SU-DHL-6 (cell line): ENCODE measurements at regions not wholly inside any gene's neighbourhood (a gene's known extent, or its start where the extent isn't known, plus 50 kb on each side); places are given as distances from the start of the nearest gene placed in this dataset.

Experiments
- CTCF ChIP-seq: fragments of 200-600 bp; sonication (generic); IDR thresholded peaks from one replicate; pipeline ENCODE4 v1.5.1; 2017; ENCODE audit warnings: antibody characterized with exemption, mild to moderate bottlenecking, low read length, moderate library complexity; ENCODE audit not compliant: insufficient read depth, poor library complexity, severe bottlenecking
- EZH2phosphoT487 ChIP-seq: fragments of 200-600 bp; sonication (generic), shearing (Covaris generic); conservative IDR thresholded peaks from 2 replicates; pipeline ENCODE4 v1.6.1; 2018; ENCODE audit warnings: mild to moderate bottlenecking, antibody characterized with exemption, low read length, moderate library complexity, mixed read lengths

DNA sequence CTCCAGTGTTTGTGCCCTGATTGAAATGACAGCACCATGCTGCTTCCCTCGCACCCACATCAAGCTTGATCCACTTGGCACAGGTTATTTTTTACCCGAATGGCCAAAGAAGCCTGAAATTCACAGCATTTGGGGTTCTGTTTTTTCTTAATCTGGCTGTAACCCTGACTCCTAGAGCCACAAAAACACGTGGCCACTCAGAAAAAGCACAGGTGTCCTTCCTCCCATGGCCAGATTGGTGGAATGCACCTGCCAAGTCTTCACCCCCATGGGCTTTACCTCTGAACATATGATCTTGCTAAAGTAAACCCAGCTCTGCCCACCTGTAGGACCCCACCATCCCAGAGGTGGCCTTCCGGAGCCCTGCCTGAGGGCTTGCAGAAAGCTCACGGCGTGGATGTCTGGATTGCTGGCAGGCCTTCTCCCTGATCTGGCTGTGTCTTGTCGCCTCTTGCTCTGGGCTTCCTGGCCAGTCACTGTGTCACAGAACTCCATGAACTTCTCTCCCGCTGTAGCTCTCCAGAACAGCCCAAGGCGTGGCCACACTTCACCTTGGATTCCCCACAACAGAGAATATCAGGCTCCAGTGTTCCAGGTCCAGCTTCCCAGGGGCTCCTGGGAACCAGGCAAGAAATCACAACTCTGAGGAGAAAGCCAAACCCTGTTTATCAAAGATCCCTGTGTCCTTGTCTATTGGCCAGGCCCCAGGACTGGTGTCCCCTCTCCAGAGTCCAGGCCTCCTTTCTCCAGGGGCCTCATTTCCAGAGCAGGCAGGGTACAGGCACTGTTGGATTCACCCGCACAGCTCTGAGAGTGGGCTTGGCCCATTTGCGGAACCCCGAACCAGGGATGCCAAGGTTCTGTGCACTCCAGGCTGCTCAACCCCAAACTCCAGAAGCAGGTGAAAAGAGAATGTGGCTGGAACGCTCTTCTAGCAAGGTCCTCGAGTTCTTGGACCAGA lies 272.5 kb downstream of the SYK start:
- TF ChIP-seq CTCF (no peak), EZH2phosphoT487 (no peak)
